HepG2 (cell line): ENCODE measurements at regions not wholly inside any gene's neighbourhood (a gene's known extent, or its start where the extent isn't known, plus 50 kb on each side); places are given as distances from the start of the nearest gene placed in this dataset.

ENCODE experiments used
- IKZF4 ChIP-seq: sonication (generic); formaldehyde crosslinking; IDR thresholded peaks from 2 replicates; pipeline ENCODE4 v1.5.1; 2020; ENCODE audit warnings: borderline replicate concordance, mild to moderate bottlenecking, low read depth, missing genetic modification reagents; ENCODE audit errors: not compliant biosample characterization
- IRX3 ChIP-seq: sonication (generic); formaldehyde crosslinking; IDR thresholded peaks from 2 replicates; pipeline ENCODE4 v1.8.1; 2023; ENCODE audit warnings: mild to moderate bottlenecking, low read depth, missing genetic modification reagents, borderline replicate concordance
- MAFK ChIP-seq, 2 experiments: IDR thresholded peaks in 1 of 2; conservative IDR thresholded peaks in 1 of 2; 2 replicates each; pipeline ENCODE4 v1.6.1; 2011; ENCODE audit warnings: improper control_type of control experiment in 2 of 2, low read length in 2 of 2
- PHB2 ChIP-seq: fragments of 450-650 bp; IDR thresholded peaks from 2 replicates; pipeline ENCODE4 v1.6.1; 2018; ENCODE audit not compliant: partially characterized antibody
- PHF20 ChIP-seq: sonication (generic); formaldehyde crosslinking; IDR thresholded peaks from 2 replicates; pipeline ENCODE4 v1.5.0; 2020; ENCODE audit warnings: mild to moderate bottlenecking, missing genetic modification reagents
- ZEB1 ChIP-seq: IDR thresholded peaks from 2 replicates; pipeline ENCODE4 v1.6.1; 2012; ENCODE audit warnings: mild to moderate bottlenecking, low read depth, inconsistent platforms; ENCODE audit not compliant: insufficient replicate concordance
- ZHX1 ChIP-seq: sonication (generic); formaldehyde crosslinking; IDR thresholded peaks from 2 replicates; pipeline ENCODE4 v1.8.1; 2022; ENCODE audit warnings: low read depth, mild to moderate bottlenecking, missing genetic modification reagents
- ZNF256 ChIP-seq: sonication (generic); formaldehyde crosslinking; conservative IDR thresholded peaks from 2 replicates; pipeline ENCODE4 v1.4.0; 2020; ENCODE audit warnings: missing genetic modification reagents
- ZNF430 ChIP-seq: sonication (generic); formaldehyde crosslinking; IDR thresholded peaks from 2 replicates; pipeline ENCODE4 v1.9.0; 2021; ENCODE audit warnings: mild to moderate bottlenecking, missing genetic modification reagents
- TF ChIP-seq, protein P1 (sequence below): sonication (generic); formaldehyde crosslinking; conservative IDR thresholded peaks from 2 replicates; pipeline ENCODE4 v1.4.0; 2020; ENCODE audit warnings: mild to moderate bottlenecking, missing genetic modification reagents, moderate library complexity

DNA sequence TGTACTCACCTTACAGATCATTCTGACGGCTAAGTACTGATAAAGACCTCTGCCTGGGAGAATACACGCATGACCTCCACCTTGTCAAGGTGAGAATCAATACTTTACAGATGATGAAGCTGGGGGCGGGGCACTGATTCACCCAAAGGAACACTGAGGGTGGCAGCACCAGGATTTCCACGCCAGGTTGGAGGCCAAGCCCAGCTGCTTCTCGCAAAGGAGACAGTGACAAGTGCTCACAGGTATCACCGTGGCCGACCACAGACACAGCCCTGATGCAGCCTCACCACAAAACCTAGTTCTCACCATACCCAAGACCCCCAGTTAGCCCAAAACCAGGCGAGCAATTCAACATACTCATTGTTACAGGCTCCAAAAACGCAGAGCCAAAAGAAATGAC, 434.2 kb downstream of the SOX9 start (continued):
- no peak for TF ChIP-seq PHF20 (CRISPR knock-in tag)
- TF ChIP-seq ZEB1, result no peak
- TF ChIP-seq MAFK (conservative IDR thresholded peaks at IDR 0.05 in 1 of 2, IDR thresholded peaks at IDR 0.05 in 1 of 2; ENCODE audit: low read length in 2 of 2), result no peak
- TF ChIP-seq, protein P1, sequence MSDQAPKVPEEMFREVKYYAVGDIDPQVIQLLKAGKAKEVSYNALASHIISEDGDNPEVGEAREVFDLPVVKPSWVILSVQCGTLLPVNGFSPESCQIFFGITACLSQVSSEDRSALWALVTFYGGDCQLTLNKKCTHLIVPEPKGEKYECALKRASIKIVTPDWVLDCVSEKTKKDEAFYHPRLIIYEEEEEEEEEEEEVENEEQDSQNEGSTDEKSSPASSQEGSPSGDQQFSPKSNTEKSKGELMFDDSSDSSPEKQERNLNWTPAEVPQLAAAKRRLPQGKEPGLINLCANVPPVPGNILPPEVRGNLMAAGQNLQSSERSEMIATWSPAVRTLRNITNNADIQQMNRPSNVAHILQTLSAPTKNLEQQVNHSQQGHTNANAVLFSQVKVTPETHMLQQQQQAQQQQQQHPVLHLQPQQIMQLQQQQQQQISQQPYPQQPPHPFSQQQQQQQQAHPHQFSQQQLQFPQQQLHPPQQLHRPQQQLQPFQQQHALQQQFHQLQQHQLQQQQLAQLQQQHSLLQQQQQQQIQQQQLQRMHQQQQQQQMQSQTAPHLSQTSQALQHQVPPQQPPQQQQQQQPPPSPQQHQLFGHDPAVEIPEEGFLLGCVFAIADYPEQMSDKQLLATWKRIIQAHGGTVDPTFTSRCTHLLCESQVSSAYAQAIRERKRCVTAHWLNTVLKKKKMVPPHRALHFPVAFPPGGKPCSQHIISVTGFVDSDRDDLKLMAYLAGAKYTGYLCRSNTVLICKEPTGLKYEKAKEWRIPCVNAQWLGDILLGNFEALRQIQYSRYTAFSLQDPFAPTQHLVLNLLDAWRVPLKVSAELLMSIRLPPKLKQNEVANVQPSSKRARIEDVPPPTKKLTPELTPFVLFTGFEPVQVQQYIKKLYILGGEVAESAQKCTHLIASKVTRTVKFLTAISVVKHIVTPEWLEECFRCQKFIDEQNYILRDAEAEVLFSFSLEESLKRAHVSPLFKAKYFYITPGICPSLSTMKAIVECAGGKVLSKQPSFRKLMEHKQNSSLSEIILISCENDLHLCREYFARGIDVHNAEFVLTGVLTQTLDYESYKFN (CRISPR knock-in tag), result no peak
- no peak for TF ChIP-seq ZNF430 (CRISPR knock-in tag)
- TF ChIP-seq IKZF4 (CRISPR knock-in tag), result no peak
- TF ChIP-seq IRX3, result no peak
- TF ChIP-seq PHB2, result no peak
- no peak for TF ChIP-seq ZHX1 (CRISPR knock-in tag)
- TF ChIP-seq ZNF256 (CRISPR knock-in tag), result no peak
